ENCODE measurements at regions not wholly inside any gene's neighbourhood (a gene's known extent, or its start where the extent isn't known, plus 50 kb on each side); places are given as distances from the start of the nearest gene placed in this dataset.

- H3K4me1 ChIP-seq (ENCODE audit: low read length): no peaks in the 10 kb centered on the region
- no peak overlapping the region for H3K27ac ChIP-seq (ENCODE audit: low read length)
- H3K79me2 ChIP-seq (ENCODE audit: low read length): no peaks in the 10 kb centered on the region
- no peak for DNase-seq
- no peak overlapping the region for H3K4me2 ChIP-seq (ENCODE audit: low read depth, low read length)
- no peak overlapping the region for H2AFZ ChIP-seq (ENCODE audit: low read length)
- H3K9me2 ChIP-seq (replicated peaks; ENCODE audit: insufficient read depth, low read length): no peaks in the 10 kb centered on the region
- H3F3A ChIP-seq (ENCODE audit: insufficient read depth, low read length): no peaks in the 10 kb centered on the region
- H3K36me3 ChIP-seq (replicated peaks; ENCODE audit: insufficient read depth, low read length): no peaks in the 10 kb centered on the region
- H3K9me3 ChIP-seq (replicated peaks; ENCODE audit: insufficient read depth, low read length): no peaks in the 10 kb centered on the region
- TF ChIP-seq CTCF (IDR thresholded peaks at IDR 0.05; ENCODE audit: low read length) (no peak), EZH2 (optimal IDR thresholded peaks at IDR 0.05; ENCODE audit: low read depth, low read length) (no peak), EZH2phosphoT487 (IDR thresholded peaks at IDR 0.05; ENCODE audit: low read length) (no peak)
- no peak overlapping the region for H3K4me3 ChIP-seq (ENCODE audit: low read length)
- no peaks in the 10 kb centered on the region for H3K27me3 ChIP-seq (replicated peaks; ENCODE audit: insufficient read depth, low read length)
- no peak overlapping the region for H3K9ac ChIP-seq (ENCODE audit: low read length)
- no peaks in the 10 kb centered on the region for H4K20me1 ChIP-seq (ENCODE audit: insufficient read depth, low read length)
Measured at GRCh38 chr6:19268117-19268516, 569.1 kb upstream of the ID4 start.

DNA sequence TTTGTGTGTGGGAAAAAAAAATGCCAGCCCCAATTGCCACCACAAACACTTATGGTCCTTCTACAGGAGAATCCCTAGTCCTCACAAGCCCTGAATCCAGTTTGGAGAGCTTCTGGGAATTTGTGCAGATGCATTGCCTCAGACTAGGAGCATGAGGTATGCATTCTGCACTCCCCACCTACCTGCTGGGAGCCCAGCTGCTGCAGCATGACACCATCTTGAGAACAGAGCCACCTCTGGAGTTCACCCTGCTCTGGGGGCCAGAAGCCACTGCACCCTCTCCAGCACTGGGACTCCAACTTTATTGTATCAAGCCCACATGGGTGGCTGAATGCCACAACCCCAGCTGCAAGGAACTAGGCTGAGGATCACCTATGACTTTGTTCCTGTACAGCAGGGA is 568.5 kb upstream of the ID4 start:
- Histone ChIP-seq H3K9ac (ENCODE audit: low read length) (no peak overlapping the region), H3F3A (ENCODE audit: insufficient read depth, low read length) (no peaks in the 10 kb centered on the region), H3K9me2 (replicated peaks; ENCODE audit: insufficient read depth, low read length) (no peaks in the 10 kb centered on the region), H3K4me1 (ENCODE audit: low read length) (no peaks in the 10 kb centered on the region), H4K20me1 (ENCODE audit: insufficient read depth, low read length) (no peaks in the 10 kb centered on the region), H3K27me3 (replicated peaks; ENCODE audit: insufficient read depth, low read length) (no peaks in the 10 kb centered on the region), H3K36me3 (replicated peaks; ENCODE audit: insufficient read depth, low read length) (no peaks in the 10 kb centered on the region), H3K9me3 (replicated peaks; ENCODE audit: insufficient read depth, low read length) (no peaks in the 10 kb centered on the region), H3K4me2 (ENCODE audit: low read depth, low read length) (no peak overlapping the region), H3K79me2 (ENCODE audit: low read length) (no peaks in the 10 kb centered on the region), H3K4me3 (ENCODE audit: low read length) (no peak overlapping the region), H3K27ac (ENCODE audit: low read length) (no peak overlapping the region), H2AFZ (ENCODE audit: low read length) (no peak overlapping the region)
- TF ChIP-seq EZH2phosphoT487 (IDR thresholded peaks at IDR 0.05; ENCODE audit: low read length) (no peak), CTCF (IDR thresholded peaks at IDR 0.05; ENCODE audit: low read length) (no peak), EZH2 (optimal IDR thresholded peaks at IDR 0.05; ENCODE audit: low read depth, low read length) (no peak)
- no peak for DNase-seq

DNA sequence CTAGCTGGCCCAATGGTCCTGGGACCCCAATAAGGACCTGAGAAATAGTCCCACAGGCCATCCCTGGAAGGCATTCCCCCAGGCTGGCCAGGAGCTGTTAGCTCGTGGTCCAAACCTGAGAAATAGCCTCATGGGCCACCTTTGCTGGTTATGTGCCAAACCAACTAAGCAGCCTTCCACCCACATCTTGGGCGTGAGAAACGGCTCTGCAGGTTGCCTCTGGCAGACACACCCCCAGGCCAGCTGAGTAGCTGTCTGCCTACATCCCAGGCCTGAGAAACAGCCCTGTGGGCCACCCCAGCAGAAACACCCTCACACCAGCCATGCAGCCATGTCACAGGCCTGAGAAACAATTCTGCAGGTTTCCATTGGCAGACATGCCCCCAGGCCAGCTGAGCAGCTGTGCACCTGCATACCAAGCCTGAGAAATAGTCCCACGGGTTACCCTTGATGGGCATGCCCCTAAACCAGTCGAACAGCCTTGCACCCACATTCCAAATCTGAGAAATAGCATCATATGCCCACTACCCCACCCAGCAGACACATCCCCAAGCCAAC is 567.8 kb upstream of the ID4 start:
- H3K4me1 ChIP-seq (ENCODE audit: low read length): no peaks in the 10 kb centered on the region
- H3K9ac ChIP-seq (ENCODE audit: low read length): no peak overlapping the region
- H3K4me3 ChIP-seq (ENCODE audit: low read length): no peak overlapping the region
- DNase-seq: no peak
- H2AFZ ChIP-seq (ENCODE audit: low read length): no peak overlapping the region
- no peaks in the 10 kb centered on the region for H3F3A ChIP-seq (ENCODE audit: insufficient read depth, low read length)
- H3K79me2 ChIP-seq (ENCODE audit: low read length): no peaks in the 10 kb centered on the region
- H3K9me2 ChIP-seq (replicated peaks; ENCODE audit: insufficient read depth, low read length): no peaks in the 10 kb centered on the region
- no peak overlapping the region for H3K27ac ChIP-seq (ENCODE audit: low read length)
- no peak for TF ChIP-seq EZH2phosphoT487 (IDR thresholded peaks at IDR 0.05; ENCODE audit: low read length)
- TF ChIP-seq CTCF (IDR thresholded peaks at IDR 0.05; ENCODE audit: low read length): no peak
- TF ChIP-seq EZH2 (optimal IDR thresholded peaks at IDR 0.05; ENCODE audit: low read depth, low read length): no peak
- H3K27me3 ChIP-seq (replicated peaks; ENCODE audit: insufficient read depth, low read length): no peaks in the 10 kb centered on the region
- no peaks in the 10 kb centered on the region for H4K20me1 ChIP-seq (ENCODE audit: insufficient read depth, low read length)
- H3K36me3 ChIP-seq (replicated peaks; ENCODE audit: insufficient read depth, low read length): no peaks in the 10 kb centered on the region
- H3K4me2 ChIP-seq (ENCODE audit: low read depth, low read length): no peak overlapping the region
- no peaks in the 10 kb centered on the region for H3K9me3 ChIP-seq (replicated peaks; ENCODE audit: insufficient read depth, low read length)

Measured in MM.1S (cell line).